Neutrophil (primary cell): ENCODE measurements at regions not wholly inside any gene's neighbourhood (a gene's known extent, or its start where the extent isn't known, plus 50 kb on each side); places are given as distances from the start of the nearest gene placed in this dataset.

Experiments used
- H3K27ac ChIP-seq: fragments of 200-600 bp; sonication (generic); 2 replicates; pipeline ENCODE4 v1.5.1; 2016; ENCODE audit warnings: mild to moderate bottlenecking, moderate library complexity
- H3K27me3 ChIP-seq: fragments of 200-600 bp; sonication (generic); 2 replicates; pipeline ENCODE4 v1.6.0; 2016; ENCODE audit warnings: mild to moderate bottlenecking
- H3K36me3 ChIP-seq: fragments of 200-600 bp; sonication (generic); 2 replicates; pipeline ENCODE4 v1.5.1; 2017
- H3K4me1 ChIP-seq, 2 experiments: fragments of 200-600 bp in 1 of 2; sonication (generic) in 1 of 2; 1 replicate in 1 of 2; 2 replicates in 1 of 2; pipeline versions ENCODE4 v1.5.1 to v1.6.1; 2013 to 2016; ENCODE audit warnings: low read depth in 1 of 2, low read length in 1 of 2, mild to moderate bottlenecking in 1 of 2, moderate library complexity in 1 of 2; ENCODE audit not compliant: control insufficient read depth in 1 of 2, insufficient read depth in 1 of 2
- H3K4me3 ChIP-seq, 2 experiments: fragments of 200-600 bp in 1 of 2; sonication (generic) in 1 of 2; 1 replicate in 1 of 2; 2 replicates in 1 of 2; pipeline ENCODE4 v1.5.1; 2013 to 2016; ENCODE audit warnings: low read depth in 1 of 2, low read length in 1 of 2, mild to moderate bottlenecking in 1 of 2, moderate library complexity in 1 of 2
- H3K9me3 ChIP-seq: fragments of 200-600 bp; sonication (generic); 2 replicates; pipeline ENCODE4 v1.5.1; 2016
- TF ChIP-seq, protein P1 (sequence below): fragments of 200-600 bp; sonication (generic); IDR thresholded peaks from 2 replicates; pipeline ENCODE4 v1.5.1; 2016; ENCODE audit warnings: antibody characterized with exemption

DNA sequence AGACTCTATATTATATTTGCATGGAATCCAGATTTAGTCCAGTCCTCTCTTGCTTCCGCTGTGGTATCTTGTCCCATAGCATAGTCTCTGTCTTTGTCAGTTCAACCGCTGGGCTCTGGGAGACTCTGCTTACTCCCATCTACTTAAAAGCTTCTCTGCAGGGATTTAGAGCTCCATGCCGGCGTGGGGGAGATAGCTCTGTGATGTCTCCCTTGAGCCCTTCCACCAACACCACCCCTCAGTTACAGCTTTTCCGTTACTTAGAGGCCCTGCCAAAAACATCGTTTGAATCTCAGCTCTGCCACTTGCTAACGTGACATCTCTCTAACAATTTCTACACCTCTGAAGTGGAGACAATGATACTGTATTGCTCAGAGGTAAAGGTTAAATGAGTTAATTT lies 306.1 kb upstream of the ZNF608 start:
- Histone ChIP-seq H3K4me3 (no peak overlapping the region), H3K9me3 (no peaks in the 10 kb centered on the region), H3K27me3 (no peaks in the 10 kb centered on the region), H3K36me3 (no peaks in the 10 kb centered on the region), H3K27ac (no peak overlapping the region), H3K4me1 (peaks cover 0 to 4% of the 10 kb centered on the region in 2 experiments)
- TF ChIP-seq, protein P1, sequence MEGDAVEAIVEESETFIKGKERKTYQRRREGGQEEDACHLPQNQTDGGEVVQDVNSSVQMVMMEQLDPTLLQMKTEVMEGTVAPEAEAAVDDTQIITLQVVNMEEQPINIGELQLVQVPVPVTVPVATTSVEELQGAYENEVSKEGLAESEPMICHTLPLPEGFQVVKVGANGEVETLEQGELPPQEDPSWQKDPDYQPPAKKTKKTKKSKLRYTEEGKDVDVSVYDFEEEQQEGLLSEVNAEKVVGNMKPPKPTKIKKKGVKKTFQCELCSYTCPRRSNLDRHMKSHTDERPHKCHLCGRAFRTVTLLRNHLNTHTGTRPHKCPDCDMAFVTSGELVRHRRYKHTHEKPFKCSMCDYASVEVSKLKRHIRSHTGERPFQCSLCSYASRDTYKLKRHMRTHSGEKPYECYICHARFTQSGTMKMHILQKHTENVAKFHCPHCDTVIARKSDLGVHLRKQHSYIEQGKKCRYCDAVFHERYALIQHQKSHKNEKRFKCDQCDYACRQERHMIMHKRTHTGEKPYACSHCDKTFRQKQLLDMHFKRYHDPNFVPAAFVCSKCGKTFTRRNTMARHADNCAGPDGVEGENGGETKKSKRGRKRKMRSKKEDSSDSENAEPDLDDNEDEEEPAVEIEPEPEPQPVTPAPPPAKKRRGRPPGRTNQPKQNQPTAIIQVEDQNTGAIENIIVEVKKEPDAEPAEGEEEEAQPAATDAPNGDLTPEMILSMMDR: no peak

DNA sequence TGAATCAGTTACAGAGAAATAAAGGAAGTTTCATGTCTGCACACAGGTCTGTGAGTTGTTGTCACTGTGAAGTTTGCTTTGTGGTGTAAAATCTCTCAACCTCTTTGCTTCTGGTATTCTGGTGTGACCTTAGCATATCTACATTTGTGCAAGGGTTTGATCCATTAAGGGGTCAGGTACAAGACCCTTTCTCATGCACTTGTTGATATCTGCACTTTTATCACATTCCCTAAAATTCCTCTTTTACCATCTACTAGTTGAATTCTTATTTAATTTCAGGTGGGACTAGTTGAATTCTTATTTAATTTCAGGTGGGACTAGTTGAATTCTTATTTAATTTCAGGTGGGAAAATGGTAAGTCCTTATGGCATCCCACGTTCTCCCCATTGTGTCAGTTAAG lies 306.7 kb upstream of the ZNF608 start:
- Histone ChIP-seq H3K4me1 (peaks cover 0 to 4% of the 10 kb centered on the region in 2 experiments), H3K4me3 (no peak overlapping the region), H3K27me3 (no peaks in the 10 kb centered on the region), H3K9me3 (no peaks in the 10 kb centered on the region), H3K27ac (no peak overlapping the region), H3K36me3 (no peaks in the 10 kb centered on the region)
- TF ChIP-seq, protein P1: no peak

DNA sequence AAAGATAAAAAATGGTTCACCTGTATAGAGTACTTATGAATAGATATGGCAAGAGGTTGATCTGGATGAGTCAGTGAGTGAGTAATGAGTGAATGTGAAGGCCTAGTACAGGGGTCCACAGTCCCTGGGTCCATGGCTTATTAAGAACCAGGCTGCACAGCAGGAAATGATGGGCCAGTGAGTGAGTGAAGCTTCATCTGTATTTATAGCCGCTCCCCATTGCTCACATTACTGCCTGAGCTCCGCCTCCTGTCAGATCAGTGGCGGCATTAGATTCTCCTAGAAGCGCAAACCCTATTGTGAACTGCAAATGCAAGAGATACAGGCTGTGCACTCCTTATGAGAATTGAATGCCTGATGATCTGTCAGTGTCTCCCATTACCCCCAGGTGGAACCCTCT lies 307.7 kb upstream of the ZNF608 start:
- H3K4me3 ChIP-seq: no peak overlapping the region
- TF ChIP-seq, protein P1: no peak
- H3K4me1 ChIP-seq: peaks cover 0 to 4% of the 10 kb centered on the region in 2 experiments
- no peaks in the 10 kb centered on the region for H3K27me3 ChIP-seq
- H3K27ac ChIP-seq: no peak overlapping the region
- H3K9me3 ChIP-seq: no peaks in the 10 kb centered on the region
- no peaks in the 10 kb centered on the region for H3K36me3 ChIP-seq

DNA sequence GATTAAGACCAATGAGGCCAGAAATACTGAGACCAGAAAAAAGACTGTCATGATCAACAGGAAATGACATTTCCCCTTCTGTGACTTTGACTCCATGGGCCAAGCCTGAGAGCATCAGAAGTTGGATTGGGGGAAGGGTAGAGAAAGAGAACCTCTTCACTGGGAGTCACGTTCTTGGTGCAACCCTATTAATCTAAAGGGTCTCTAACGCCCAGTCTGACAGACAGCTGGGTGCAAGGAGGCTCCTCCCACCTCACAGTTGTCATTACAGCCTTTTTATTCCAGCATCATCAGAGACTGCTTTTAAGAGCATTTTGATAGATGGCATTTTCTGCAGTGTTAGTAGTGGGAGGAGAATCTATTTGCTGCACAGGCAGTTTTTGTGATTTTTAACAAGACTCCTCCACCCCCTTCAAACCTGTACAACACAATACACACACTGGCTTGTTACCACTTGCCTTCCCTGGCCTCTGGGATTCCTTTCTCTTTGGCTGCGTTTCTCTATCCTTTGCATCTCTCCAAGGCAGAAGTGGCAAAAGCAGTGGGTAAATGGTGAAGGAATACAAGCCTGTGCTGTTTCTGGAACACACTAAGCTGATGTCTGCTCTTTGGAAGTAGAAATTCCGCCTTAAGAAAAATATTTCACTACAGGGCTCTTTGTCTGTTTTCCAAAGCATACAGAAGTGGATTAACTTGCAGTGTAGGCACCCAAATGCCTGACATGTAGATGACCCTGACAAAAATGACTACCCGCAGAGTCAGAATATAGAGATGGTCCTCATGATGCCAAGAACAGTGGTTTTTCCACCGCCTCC lies 310.4 kb upstream of the ZNF608 start:
- Histone ChIP-seq H3K4me3 (no peak overlapping the region), H3K36me3 (no peaks in the 10 kb centered on the region), H3K27me3 (no peaks in the 10 kb centered on the region), H3K4me1 (peaks cover 0 to 4% of the 10 kb centered on the region in 2 experiments), H3K27ac (no peak overlapping the region), H3K9me3 (no peaks in the 10 kb centered on the region)
- TF ChIP-seq, protein P1: no peak

DNA sequence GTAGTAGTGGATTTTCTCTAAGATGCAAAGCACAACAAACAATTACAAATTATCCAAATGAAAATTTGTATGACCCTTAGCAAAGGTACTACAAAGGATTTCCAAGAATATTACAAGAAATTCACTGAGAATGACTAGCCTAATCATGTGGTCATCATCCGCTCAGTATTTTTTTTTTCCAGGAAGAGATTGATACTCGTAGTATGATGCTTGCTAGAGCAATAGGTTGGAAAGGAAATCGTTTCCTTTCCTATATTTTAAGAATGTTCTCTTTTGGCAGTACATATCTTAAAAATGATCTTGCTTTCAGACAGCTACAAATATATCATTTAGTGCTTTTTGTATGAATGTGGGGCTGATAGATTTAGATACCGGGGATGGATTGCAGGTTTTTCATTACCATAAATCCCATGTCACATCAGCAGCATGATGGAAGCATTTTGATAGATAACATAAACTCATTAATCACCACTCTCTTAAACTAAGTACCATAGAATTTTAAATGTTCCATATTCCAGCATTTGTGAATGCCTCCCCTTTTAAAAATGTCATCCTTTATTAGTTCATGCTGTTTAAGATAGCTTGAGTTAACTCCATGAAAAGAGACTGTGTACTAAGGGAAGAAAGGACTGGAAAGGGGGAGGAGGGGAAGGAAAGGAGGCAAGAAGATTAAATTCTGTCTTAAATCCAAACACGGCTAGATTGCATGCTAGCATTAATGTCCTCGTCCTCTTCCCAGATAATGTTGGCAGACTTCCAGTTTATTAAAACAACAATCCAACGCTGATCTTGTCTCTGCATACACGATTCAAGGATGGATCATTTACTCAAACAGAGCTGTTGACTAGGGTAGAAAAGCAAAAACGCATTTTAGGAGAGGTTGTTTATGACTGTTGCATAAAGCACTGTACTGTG lies 311.7 kb upstream of the ZNF608 start:
- Histone ChIP-seq H3K4me1 (peaks cover 0 to 4% of the 10 kb centered on the region in 2 experiments), H3K4me3 (no peak overlapping the region), H3K36me3 (no peaks in the 10 kb centered on the region), H3K27me3 (no peaks in the 10 kb centered on the region), H3K27ac (no peak overlapping the region), H3K9me3 (no peaks in the 10 kb centered on the region)
- TF ChIP-seq, protein P1: no peak
